ENCODE measurements at regions not wholly inside any gene's neighbourhood (a gene's known extent, or its start where the extent isn't known, plus 50 kb on each side); places are given as distances from the start of the nearest gene placed in this dataset.

GRCh38 chr3:120532969-120533368 lies 63.2 kb upstream of the NDUFB4 start:
- Histone ChIP-seq H3K4ac (ENCODE audit: low read depth, low read length) (no peak overlapping the region), H3K4me2 (ENCODE audit: low read depth, low read length) (no peak overlapping the region), H2BK5ac (ENCODE audit: low read depth, low read length, poor library complexity, severe bottlenecking) (no peak overlapping the region), H4K20me1 (ENCODE audit: insufficient read depth, low read length) (no peaks in the 10 kb centered on the region), H3K18ac (ENCODE audit: low read depth, low read length) (no peak overlapping the region), H4K5ac (ENCODE audit: low read depth, low read length) (no peak overlapping the region), H3K4me3 (ENCODE audit: insufficient read depth, low read depth, low read length) (no peak overlapping the region), H4K8ac (ENCODE audit: low read depth in 2 of 2, low read length in 2 of 2) (no peak overlapping the region), H3K23ac (ENCODE audit: low read depth, low read length) (no peak overlapping the region), H3K36me3 (ENCODE audit: control insufficient read depth, insufficient read depth, low read length) (no peaks in the 10 kb centered on the region), H2BK20ac (ENCODE audit: low read depth, low read length) (no peak overlapping the region), H2AK9ac (replicated peaks; ENCODE audit: low read depth, low read length, poor library complexity) (no peak overlapping the region), H3K27ac (ENCODE audit: insufficient read depth, low read length) (no peak overlapping the region), H3K9ac (ENCODE audit: low read depth, low read length) (no peak overlapping the region), H2BK120ac (ENCODE audit: low read depth, low read length) (no peak overlapping the region), H3K9me1 (ENCODE audit: insufficient read depth, low read length) (no peaks in the 10 kb centered on the region), H2BK15ac (ENCODE audit: low read depth, low read length) (no peak overlapping the region), H3K27me3 (ENCODE audit: control insufficient read depth, insufficient read depth, low read length) (no peaks in the 10 kb centered on the region), H3K4me1 (ENCODE audit: control insufficient read depth, insufficient read depth, low read length) (no peaks in the 10 kb centered on the region), H2AK5ac (ENCODE audit: low read depth, low read length) (no peak overlapping the region), H3K9me3 (ENCODE audit: control insufficient read depth, insufficient read depth, low read length) (0 out of 2 replicates have a peak, but pooled peaks cover 2% of the 10 kb centered on the region), H3K79me1 (ENCODE audit: low read depth in 1 of 2, low read length in 2 of 2) (no peaks in the 10 kb centered on the region), H3K14ac (replicated peaks; ENCODE audit: low read depth, low read length) (no peak overlapping the region), H4K91ac (ENCODE audit: insufficient read depth, low read depth, low read length) (no peak overlapping the region), H2AFZ (replicated peaks; ENCODE audit: low read length, poor library complexity) (no peak overlapping the region), H3K56ac (ENCODE audit: extremely low read depth, insufficient read depth, low read length) (no peak overlapping the region)
- CTCF ChIA-PET: no interaction called here
- WGBS, 2 experiments (ENCODE audit: extremely low coverage in 2 of 2, insufficient read length in 1 of 2): no CpG with 5 or more reads among the region's 2 CpGs
- intact Hi-C loops (cut with micrococcal nuclease): no loop called here
- ATAC-seq (ENCODE audit: low read depth) (no peak), DNase-seq (no peak)
- dilution Hi-C loops (cut with HindIII; ENCODE audit: low sequenced_read_pairs, unreplicated experiment): no loop called here
- in situ Hi-C loops (cut with MboI; ENCODE audit: low sequenced_read_pairs): no loop called here
- BruUV-seq (replicated peaks): no TSS peak
- TF ChIP-seq FOS (IDR thresholded peaks at IDR 0.05; ENCODE audit: low read depth, low read length): no peak
- no peak for TF ChIP-seq RCOR1 (IDR thresholded peaks at IDR 0.05; ENCODE audit: insufficient replicate concordance, low read length)
- TF ChIP-seq, protein P1, sequence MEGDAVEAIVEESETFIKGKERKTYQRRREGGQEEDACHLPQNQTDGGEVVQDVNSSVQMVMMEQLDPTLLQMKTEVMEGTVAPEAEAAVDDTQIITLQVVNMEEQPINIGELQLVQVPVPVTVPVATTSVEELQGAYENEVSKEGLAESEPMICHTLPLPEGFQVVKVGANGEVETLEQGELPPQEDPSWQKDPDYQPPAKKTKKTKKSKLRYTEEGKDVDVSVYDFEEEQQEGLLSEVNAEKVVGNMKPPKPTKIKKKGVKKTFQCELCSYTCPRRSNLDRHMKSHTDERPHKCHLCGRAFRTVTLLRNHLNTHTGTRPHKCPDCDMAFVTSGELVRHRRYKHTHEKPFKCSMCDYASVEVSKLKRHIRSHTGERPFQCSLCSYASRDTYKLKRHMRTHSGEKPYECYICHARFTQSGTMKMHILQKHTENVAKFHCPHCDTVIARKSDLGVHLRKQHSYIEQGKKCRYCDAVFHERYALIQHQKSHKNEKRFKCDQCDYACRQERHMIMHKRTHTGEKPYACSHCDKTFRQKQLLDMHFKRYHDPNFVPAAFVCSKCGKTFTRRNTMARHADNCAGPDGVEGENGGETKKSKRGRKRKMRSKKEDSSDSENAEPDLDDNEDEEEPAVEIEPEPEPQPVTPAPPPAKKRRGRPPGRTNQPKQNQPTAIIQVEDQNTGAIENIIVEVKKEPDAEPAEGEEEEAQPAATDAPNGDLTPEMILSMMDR (conservative IDR thresholded peaks at IDR 0.05; ENCODE audit: low read depth, low read length): no peak
- no peak for TF ChIP-seq RAD21 (IDR thresholded peaks at IDR 0.05; ENCODE audit: low read length)
- no peak for TF ChIP-seq NFE2L2 (IDR thresholded peaks at IDR 0.05; ENCODE audit: low read depth, low read length)
- no peak for TF ChIP-seq CEBPB (IDR thresholded peaks at IDR 0.05; ENCODE audit: low read depth, low read length)
- TF ChIP-seq USF2 (IDR thresholded peaks at IDR 0.05; ENCODE audit: low read depth, low read length): no peak
- TF ChIP-seq MAFK (IDR thresholded peaks at IDR 0.05; ENCODE audit: low read depth, low read length): no peak
- TF ChIP-seq RFX5 (IDR thresholded peaks at IDR 0.05; ENCODE audit: low read depth, low read length): no peak
- TF ChIP-seq, protein P2, sequence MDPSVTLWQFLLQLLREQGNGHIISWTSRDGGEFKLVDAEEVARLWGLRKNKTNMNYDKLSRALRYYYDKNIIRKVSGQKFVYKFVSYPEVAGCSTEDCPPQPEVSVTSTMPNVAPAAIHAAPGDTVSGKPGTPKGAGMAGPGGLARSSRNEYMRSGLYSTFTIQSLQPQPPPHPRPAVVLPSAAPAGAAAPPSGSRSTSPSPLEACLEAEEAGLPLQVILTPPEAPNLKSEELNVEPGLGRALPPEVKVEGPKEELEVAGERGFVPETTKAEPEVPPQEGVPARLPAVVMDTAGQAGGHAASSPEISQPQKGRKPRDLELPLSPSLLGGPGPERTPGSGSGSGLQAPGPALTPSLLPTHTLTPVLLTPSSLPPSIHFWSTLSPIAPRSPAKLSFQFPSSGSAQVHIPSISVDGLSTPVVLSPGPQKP (IDR thresholded peaks at IDR 0.05; ENCODE audit: borderline replicate concordance, low read depth, low read length): no peak
- TF ChIP-seq CHD1 (IDR thresholded peaks at IDR 0.05; ENCODE audit: low read depth, low read length): no peak
- no peak for TF ChIP-seq SMC3 (IDR thresholded peaks at IDR 0.05; ENCODE audit: low read depth, low read length)
- TF ChIP-seq MAZ (IDR thresholded peaks at IDR 0.05; ENCODE audit: borderline replicate concordance, low read depth, low read length): no peak
- no peak for TF ChIP-seq POLR2A (IDR thresholded peaks at IDR 0.05; ENCODE audit: low read depth, low read length)
- no peak for TF ChIP-seq MXI1 (IDR thresholded peaks at IDR 0.05; ENCODE audit: borderline replicate concordance, low read depth, low read length)
- no peak for TF ChIP-seq BHLHE40 (IDR thresholded peaks at IDR 0.05; ENCODE audit: low read depth, low read length)
- POLR2A ChIA-PET (ENCODE audit: unreplicated experiment): no interaction called here

Data from IMR-90 (cell line).